ENCODE measurements at regions not wholly inside any gene's neighbourhood (a gene's known extent, or its start where the extent isn't known, plus 50 kb on each side); places are given as distances from the start of the nearest gene placed in this dataset.

DNA sequence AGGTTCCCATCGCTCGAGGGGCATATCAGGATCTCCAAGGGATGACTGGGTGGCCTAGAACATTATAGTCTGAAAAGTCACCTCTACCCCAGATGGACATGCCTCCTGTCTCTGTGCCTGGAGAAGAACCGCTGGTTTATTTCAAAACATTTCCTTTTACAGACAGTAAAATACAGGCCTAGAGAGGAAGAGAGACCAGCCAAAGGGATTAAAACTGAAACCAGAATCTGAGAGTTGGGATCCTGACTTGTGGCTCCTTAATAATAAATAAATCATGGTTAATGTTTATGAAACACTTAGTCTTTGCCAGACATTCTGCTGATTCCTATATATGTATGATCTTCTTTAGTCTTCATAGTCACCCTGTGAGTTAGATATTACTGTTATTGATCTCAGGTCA, 153.7 kb downstream of the DDX1 start:
- H3K4me3 ChIP-seq, result no peak overlapping the region
- H3K9me3 ChIP-seq (replicated peaks in 1 of 11), result peaks cover 0 to 21% (median 0%) of the 10 kb centered on the region in 11 experiments; a peak in 3 of 22 replicates
- H3K9ac ChIP-seq, result no peak overlapping the region
- H4K20me1 ChIP-seq, result no peaks in the 10 kb centered on the region
- H3K27ac ChIP-seq, result no peak overlapping the region
- no peak for TF ChIP-seq Cebpa-rat (IDR thresholded peaks at IDR 0.05)
- H3K4me2 ChIP-seq, result no peak overlapping the region
- H3K4me1 ChIP-seq, result no peaks in the 10 kb centered on the region
- no peaks in the 10 kb centered on the region for H3K36me3 ChIP-seq
- H3K27me3 ChIP-seq, result no peaks in the 10 kb centered on the region

- no peak overlapping the region for H3K9ac ChIP-seq
- no peak for TF ChIP-seq Cebpa-rat (IDR thresholded peaks at IDR 0.05)
- no peak overlapping the region for H3K27ac ChIP-seq
- H3K4me1 ChIP-seq, result no peaks in the 10 kb centered on the region
- no peak overlapping the region for H3K4me3 ChIP-seq
- no peaks in the 10 kb centered on the region for H3K27me3 ChIP-seq
- H3K9me3 ChIP-seq (replicated peaks in 1 of 11), result peaks cover 0 to 14% (median 0%) of the 10 kb centered on the region in 11 experiments; a peak in 3 of 22 replicates
- H3K36me3 ChIP-seq, result no peaks in the 10 kb centered on the region
- no peaks in the 10 kb centered on the region for H4K20me1 ChIP-seq
- no peak overlapping the region for H3K4me2 ChIP-seq
Observed at GRCh38 chr2:15745907-15746702, 154.4 kb downstream of the DDX1 start.

GRCh38 chr2:15746703-15747550, 155.3 kb downstream of the DDX1 start:
- Histone ChIP-seq H3K9ac (no peak overlapping the region), H4K20me1 (no peaks in the 10 kb centered on the region), H3K4me1 (no peaks in the 10 kb centered on the region), H3K9me3 (replicated peaks in 1 of 11) (peaks cover 0 to 6% (median 0%) of the 10 kb centered on the region in 11 experiments; a peak in 1 of 22 replicates), H3K27me3 (no peaks in the 10 kb centered on the region), H3K4me2 (no peak overlapping the region), H3K36me3 (no peaks in the 10 kb centered on the region), H3K4me3 (no peak overlapping the region), H3K27ac (no peak overlapping the region)
- TF ChIP-seq Cebpa-rat (IDR thresholded peaks at IDR 0.05), result no peak

- Histone ChIP-seq H4K20me1 (no peaks in the 10 kb centered on the region), H3K36me3 (no peaks in the 10 kb centered on the region), H3K4me1 (no peaks in the 10 kb centered on the region), H3K4me3 (no peak overlapping the region), H3K27me3 (no peaks in the 10 kb centered on the region), H3K9me3 (replicated peaks in 1 of 11) (no peaks in the 10 kb centered on the region), H3K27ac (no peak overlapping the region), H3K9ac (no peak overlapping the region), H3K4me2 (no peak overlapping the region)
- TF ChIP-seq Cebpa-rat (IDR thresholded peaks at IDR 0.05), result no peak
Observed at GRCh38 chr2:15747603-15748471, 156.2 kb downstream of the DDX1 start.

- Histone ChIP-seq H3K4me1 (no peaks in the 10 kb centered on the region), H3K9ac (no peak overlapping the region), H3K9me3 (replicated peaks in 1 of 11) (no peaks in the 10 kb centered on the region), H3K27me3 (no peaks in the 10 kb centered on the region), H3K27ac (no peak overlapping the region), H3K4me2 (no peak overlapping the region), H3K4me3 (no peak overlapping the region), H3K36me3 (no peaks in the 10 kb centered on the region), H4K20me1 (no peaks in the 10 kb centered on the region)
- TF ChIP-seq Cebpa-rat (IDR thresholded peaks at IDR 0.05), result no peak
Observed at GRCh38 chr2:15748736-15749323, 157.2 kb downstream of the DDX1 start.

DNA sequence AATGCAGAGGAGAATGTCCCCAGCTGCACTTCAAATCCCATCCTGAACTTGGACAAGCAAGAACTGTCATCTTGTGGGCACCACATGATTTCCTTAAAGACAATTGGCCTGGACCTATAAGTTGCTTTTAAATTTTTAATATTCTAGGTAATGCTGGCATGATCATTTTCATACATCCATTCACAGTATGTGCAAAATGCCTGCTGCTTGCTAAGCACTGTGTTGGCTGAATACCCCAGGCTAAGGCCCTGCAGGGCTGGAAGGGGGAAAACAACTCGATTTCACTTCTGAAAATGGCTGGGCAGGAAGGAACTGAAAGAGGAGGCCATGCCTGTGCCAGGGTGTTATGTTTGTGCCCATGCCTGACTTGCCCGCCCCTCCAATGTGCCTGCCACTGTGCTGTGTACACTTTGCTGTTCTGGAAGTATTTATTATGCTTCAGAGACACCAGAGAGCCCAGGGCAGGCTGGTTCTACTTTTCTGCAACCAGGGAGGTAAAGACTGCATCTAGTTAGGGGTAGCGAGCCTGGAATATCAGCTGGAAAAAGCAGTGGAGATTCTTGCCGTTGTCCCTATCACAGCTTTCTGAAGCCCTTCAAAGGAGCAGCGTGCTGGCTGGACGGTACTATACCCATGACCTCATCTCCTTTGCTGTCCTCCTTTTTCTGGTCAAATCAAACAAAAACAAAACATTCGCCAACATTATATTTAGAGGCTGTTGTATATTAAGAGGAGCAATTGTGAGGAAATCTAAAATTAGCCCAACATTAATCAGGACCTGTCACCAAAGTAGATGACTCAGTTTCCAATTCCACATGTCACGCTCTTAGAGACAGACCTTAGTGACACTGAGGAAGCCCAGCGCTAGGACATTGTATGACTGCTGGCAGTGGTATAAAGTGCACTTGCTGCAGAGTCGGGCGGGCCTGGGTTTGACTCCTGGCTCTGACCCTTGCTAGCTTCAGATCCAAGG, 158.1 kb downstream of the DDX1 start:
- H4K20me1 ChIP-seq, result no peaks in the 10 kb centered on the region
- no peak overlapping the region for H3K4me2 ChIP-seq
- H3K9ac ChIP-seq, result no peak overlapping the region
- H3K9me3 ChIP-seq (replicated peaks in 1 of 11), result no peaks in the 10 kb centered on the region
- no peaks in the 10 kb centered on the region for H3K36me3 ChIP-seq
- H3K4me1 ChIP-seq, result no peaks in the 10 kb centered on the region
- no peak for TF ChIP-seq Cebpa-rat (IDR thresholded peaks at IDR 0.05)
- no peaks in the 10 kb centered on the region for H3K27me3 ChIP-seq
- H3K4me3 ChIP-seq, result no peak overlapping the region
- no peak overlapping the region for H3K27ac ChIP-seq

DNA sequence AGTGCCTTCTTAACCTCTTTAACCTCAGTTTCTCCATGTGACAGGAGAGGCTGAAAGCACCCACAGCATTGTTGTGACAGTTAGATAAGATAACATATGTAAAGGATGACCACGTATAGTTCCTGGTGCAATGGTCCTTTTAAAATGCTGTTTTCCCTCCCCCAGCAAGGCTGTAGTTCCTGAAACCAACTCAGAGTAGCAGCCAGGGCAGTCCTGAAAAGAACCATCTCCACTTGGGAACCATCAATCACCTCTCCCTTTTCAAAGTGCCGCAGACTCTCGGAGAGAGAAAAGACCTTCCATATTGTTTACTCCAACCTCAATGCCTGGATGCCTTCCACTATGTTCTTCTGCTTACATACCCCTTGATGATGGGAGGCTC, 158.8 kb downstream of the DDX1 start:
- Histone ChIP-seq H4K20me1 (no peaks in the 10 kb centered on the region), H3K27me3 (no peaks in the 10 kb centered on the region), H3K9ac (no peak overlapping the region), H3K27ac (no peak overlapping the region), H3K36me3 (no peaks in the 10 kb centered on the region), H3K4me1 (no peaks in the 10 kb centered on the region), H3K4me2 (no peak overlapping the region), H3K4me3 (no peak overlapping the region), H3K9me3 (replicated peaks in 1 of 11) (peaks cover 0 to 4% (median 0%) of the 10 kb centered on the region in 11 experiments; a peak in 2 of 22 replicates)
- TF ChIP-seq Cebpa-rat (IDR thresholded peaks at IDR 0.05), result no peak

DNA sequence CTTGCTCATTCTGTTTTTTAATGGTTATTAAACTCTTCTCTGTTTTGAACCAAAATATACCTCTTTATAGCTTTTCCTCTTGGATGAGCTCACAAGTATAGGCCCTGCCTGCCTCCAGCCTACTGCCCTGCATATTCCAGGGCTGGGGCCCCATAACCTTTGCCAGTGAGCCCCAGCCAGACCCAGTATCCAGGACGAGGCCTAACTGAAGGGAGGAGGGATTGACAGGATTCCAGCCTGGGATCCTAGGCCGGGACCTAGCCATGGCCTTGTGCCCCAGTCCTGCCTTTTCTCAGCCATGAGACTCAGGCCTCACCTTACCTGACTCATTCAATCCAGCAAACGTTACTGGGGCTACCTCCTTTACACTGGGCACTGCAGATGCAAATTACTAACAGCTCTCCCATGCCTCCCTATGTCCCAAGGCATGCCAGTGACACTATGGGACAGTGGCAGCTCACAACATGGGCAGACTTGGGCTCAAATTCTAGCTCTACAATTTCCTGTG, 159.2 kb downstream of the DDX1 start:
- Histone ChIP-seq H3K27me3 (no peaks in the 10 kb centered on the region), H3K36me3 (no peaks in the 10 kb centered on the region), H3K9ac (no peak overlapping the region), H3K27ac (no peak overlapping the region), H3K9me3 (replicated peaks in 1 of 11) (peaks cover 0 to 6% (median 0%) of the 10 kb centered on the region in 11 experiments; a peak in 2 of 22 replicates), H3K4me3 (no peak overlapping the region), H3K4me1 (no peaks in the 10 kb centered on the region), H3K4me2 (no peak overlapping the region), H4K20me1 (no peaks in the 10 kb centered on the region)
- TF ChIP-seq Cebpa-rat (IDR thresholded peaks at IDR 0.05), result no peak
